Neuronal stem cell (in vitro differentiated cells): ENCODE measurements at regions not wholly inside any gene's neighbourhood (a gene's known extent, or its start where the extent isn't known, plus 50 kb on each side); places are given as distances from the start of the nearest gene placed in this dataset.

Source experiments
- DNase-seq: peaks from one replicate; pipeline ENCODE4 v3.0.0-alpha.2; 2013; ENCODE audit warnings: low spot score
- H2AFZ ChIP-seq: one replicate; pipeline ENCODE4 v1.6.1; 2013; ENCODE audit warnings: mild to moderate bottlenecking, low read length, inconsistent platforms
- H2AK5ac ChIP-seq: 2 replicates; pipeline ENCODE4 v1.6.1; 2013; ENCODE audit warnings: low read depth, mild to moderate bottlenecking, inconsistent platforms, low read length, moderate library complexity, mixed read lengths
- H2BK120ac ChIP-seq: 2 replicates; pipeline ENCODE4 v1.6.1; 2013; ENCODE audit warnings: low read depth, mild to moderate bottlenecking, inconsistent platforms, low read length, moderate library complexity, mixed read lengths
- H2BK12ac ChIP-seq: one replicate; pipeline ENCODE4 v1.6.1; 2013; ENCODE audit warnings: low read length, inconsistent platforms
- H2BK15ac ChIP-seq: 2 replicates; pipeline ENCODE4 v1.6.1; 2013; ENCODE audit warnings: mild to moderate bottlenecking, low read length, inconsistent platforms, mixed read lengths
- H2BK5ac ChIP-seq: one replicate; pipeline ENCODE4 v1.6.1; 2013; ENCODE audit warnings: inconsistent platforms, mild to moderate bottlenecking, low read length, moderate library complexity
- H3K14ac ChIP-seq: one replicate; pipeline ENCODE4 v1.6.1; 2013; ENCODE audit warnings: low read length, inconsistent platforms
- H3K18ac ChIP-seq: 2 replicates; pipeline ENCODE4 v1.6.1; 2013; ENCODE audit warnings: low read length, inconsistent platforms
- H3K23ac ChIP-seq: 2 replicates; pipeline ENCODE4 v1.6.1; 2013; ENCODE audit warnings: low read depth, mild to moderate bottlenecking, mixed read lengths, low read length, inconsistent platforms; ENCODE audit not compliant: poor library complexity
- H3K27ac ChIP-seq: replicated peaks from 3 replicates; pipeline ENCODE4 v1.5.1; 2013; ENCODE audit warnings: low read length, inconsistent platforms
- H3K27me3 ChIP-seq, 3 experiments: 2 replicates each; pipeline ENCODE4 v1.6.1; 2013; ENCODE audit warnings: low read length in 3 of 3, mild to moderate bottlenecking in 2 of 3, inconsistent platforms in 1 of 3, low read depth in 1 of 3, mixed read lengths in 1 of 3, moderate library complexity in 1 of 3; ENCODE audit not compliant: control insufficient read depth in 3 of 3, insufficient read depth in 3 of 3
- H3K36me3 ChIP-seq, 2 donors: replicated peaks in 1 of 2; 2 replicates each; pipeline ENCODE4 v1.6.1; 2013; ENCODE audit warnings: low read length in 2 of 2; ENCODE audit not compliant: control insufficient read depth in 2 of 2, insufficient read depth in 2 of 2
- H3K4ac ChIP-seq: 2 replicates; pipeline ENCODE4 v1.6.1; 2013; ENCODE audit warnings: inconsistent platforms, mild to moderate bottlenecking, low read length, moderate library complexity
- H3K4me1 ChIP-seq, 2 donors: 1 replicate in 1 of 2; 2 replicates in 1 of 2; pipeline ENCODE4 v1.6.1; 2013; ENCODE audit warnings: low read length in 2 of 2, low read depth in 1 of 2; ENCODE audit not compliant: control insufficient read depth in 2 of 2, insufficient read depth in 1 of 2
- H3K4me2 ChIP-seq: one replicate; pipeline ENCODE4 v1.6.1; 2013; ENCODE audit warnings: mild to moderate bottlenecking, low read length, inconsistent platforms; ENCODE audit not compliant: insufficient read depth, poor library complexity, severe bottlenecking
- H3K4me3 ChIP-seq, 2 donors: 2 replicates each; pipeline ENCODE4 v1.5.1; 2013; ENCODE audit warnings: low read length in 2 of 2, mild to moderate bottlenecking in 2 of 2, inconsistent platforms in 1 of 2, moderate library complexity in 1 of 2
- H3K79me1 ChIP-seq: one replicate; pipeline ENCODE4 v1.6.1; 2013; ENCODE audit warnings: low read depth, mild to moderate bottlenecking, inconsistent platforms, low read length, moderate library complexity
- H3K9ac ChIP-seq: one replicate; pipeline ENCODE4 v1.6.1; 2013; ENCODE audit warnings: mild to moderate bottlenecking, low read depth, low read length, inconsistent platforms; ENCODE audit not compliant: poor library complexity
- H3K9me3 ChIP-seq, 2 donors: replicated peaks in 1 of 2; 2 replicates each; pipeline versions ENCODE3 to v1.6.1; 2013; ENCODE audit warnings: low read length in 2 of 2, mild to moderate bottlenecking in 2 of 2, inconsistent platforms in 1 of 2, low read depth in 1 of 2, mixed read lengths in 1 of 2, moderate library complexity in 1 of 2; ENCODE audit not compliant: control insufficient read depth in 2 of 2, insufficient read depth in 1 of 2
- H4K8ac ChIP-seq: one replicate; pipeline ENCODE4 v1.6.1; 2013; ENCODE audit warnings: low read depth, mild to moderate bottlenecking, inconsistent platforms, low read length, moderate library complexity
- H4K91ac ChIP-seq: one replicate; pipeline ENCODE4 v1.6.1; 2013; ENCODE audit warnings: low read length, low read depth, mild to moderate bottlenecking, inconsistent platforms; ENCODE audit not compliant: poor library complexity
- WGBS, 2 donors: extraction: QIAGEN DNeasy Blood & Tissue Kit; methylation state at CpG; one replicate each; pipeline ENCODE4 v1.1.7; 2013; ENCODE audit warnings: missing lambda C conversion rate in 2 of 2, mixed read lengths in 1 of 2; ENCODE audit not compliant: insufficient read length in 2 of 2, insufficient replicate concordance in 1 of 2; ENCODE audit errors: extremely low coverage in 2 of 2; 5-methylcytosine and 5-hydroxymethylcytosine counted together

- H3K14ac ChIP-seq: no peak overlapping the region
- no peak overlapping the region for H3K9ac ChIP-seq
- H3K4ac ChIP-seq: no peak overlapping the region
- no peak overlapping the region for H2BK120ac ChIP-seq
- H3K4me3 ChIP-seq: no peak overlapping the region
- H2BK5ac ChIP-seq: no peak overlapping the region
- no peak overlapping the region for H3K18ac ChIP-seq
- H2BK15ac ChIP-seq: no peak overlapping the region
- no peak overlapping the region for H2BK12ac ChIP-seq
- H3K23ac ChIP-seq: no peak overlapping the region
- H3K27me3 ChIP-seq: no peaks in the 10 kb centered on the region
- no peak overlapping the region for H2AK5ac ChIP-seq
- no peak overlapping the region for H3K27ac ChIP-seq
- H4K8ac ChIP-seq: no peak overlapping the region
- peaks cover 0 to 3% of the 10 kb centered on the region in 2 donors for H3K4me1 ChIP-seq
- WGBS, 2 donors: no CpG with 5 or more reads among the region's 9 CpGs
- H3K4me2 ChIP-seq: no peak overlapping the region
- H3K9me3 ChIP-seq: no peaks in the 10 kb centered on the region
- no peak for DNase-seq
- H4K91ac ChIP-seq: no peak overlapping the region
- H3K79me1 ChIP-seq: no peaks in the 10 kb centered on the region
- no peaks in the 10 kb centered on the region for H3K36me3 ChIP-seq
- H2AFZ ChIP-seq: no peak overlapping the region
These were observed 247.6 kb downstream of the SETD4 start for GRCh38 chr21:35812679-35813078.

GRCh38 chr21:35811191-35811806 is 249.0 kb downstream of the SETD4 start:
- H2BK15ac ChIP-seq: no peak overlapping the region
- WGBS, 2 donors: no CpG with 5 or more reads among the region's 10 CpGs
- H3K36me3 ChIP-seq: no peaks in the 10 kb centered on the region
- H2AK5ac ChIP-seq: no peak overlapping the region
- H3K4me2 ChIP-seq: no peak overlapping the region
- H3K14ac ChIP-seq: no peak overlapping the region
- H3K9me3 ChIP-seq: no peaks in the 10 kb centered on the region
- no peak overlapping the region for H3K4ac ChIP-seq
- no peak overlapping the region for H3K23ac ChIP-seq
- DNase-seq: no peak
- H3K27me3 ChIP-seq: no peaks in the 10 kb centered on the region
- no peak overlapping the region for H2AFZ ChIP-seq
- no peak overlapping the region for H3K27ac ChIP-seq
- no peak overlapping the region for H3K9ac ChIP-seq
- no peak overlapping the region for H4K8ac ChIP-seq
- H4K91ac ChIP-seq: no peak overlapping the region
- no peak overlapping the region for H3K18ac ChIP-seq
- H3K79me1 ChIP-seq: no peaks in the 10 kb centered on the region
- no peak overlapping the region for H2BK5ac ChIP-seq
- no peak overlapping the region for H2BK120ac ChIP-seq
- peaks cover 0 to 3% of the 10 kb centered on the region in 2 donors for H3K4me1 ChIP-seq
- peak overlapping the region in 1 of 2 donors; percentile 29 for H3K4me3 ChIP-seq
- H2BK12ac ChIP-seq: no peak overlapping the region

GRCh38 chr21:35810431-35810970 is 249.8 kb downstream of the SETD4 start:
- Histone ChIP-seq H3K4ac (no peak overlapping the region), H3K4me1 (peaks cover 0 to 3% of the 10 kb centered on the region in 2 donors), H3K18ac (no peak overlapping the region), H2BK15ac (no peak overlapping the region), H2BK120ac (no peak overlapping the region), H3K27me3 (no peaks in the 10 kb centered on the region), H4K91ac (no peak overlapping the region), H3K14ac (no peak overlapping the region), H2BK5ac (no peak overlapping the region), H3K27ac (no peak overlapping the region), H4K8ac (no peak overlapping the region), H3K4me3 (no peak overlapping the region), H3K9me3 (no peaks in the 10 kb centered on the region), H3K36me3 (no peaks in the 10 kb centered on the region), H2AFZ (no peak overlapping the region), H3K4me2 (no peak overlapping the region), H3K23ac (no peak overlapping the region), H2AK5ac (no peak overlapping the region), H3K79me1 (no peaks in the 10 kb centered on the region), H3K9ac (no peak overlapping the region), H2BK12ac (no peak overlapping the region)
- no peak for DNase-seq
- WGBS, 2 donors: no CpG with 5 or more reads among the region's 7 CpGs

GRCh38 chr21:35801391-35801790 is 258.9 kb downstream of the SETD4 start:
- H3K4me3 ChIP-seq: no peak overlapping the region
- no peak overlapping the region for H3K18ac ChIP-seq
- no peaks in the 10 kb centered on the region for H3K9me3 ChIP-seq
- no peak overlapping the region for H3K9ac ChIP-seq
- H2BK15ac ChIP-seq: no peak overlapping the region
- H3K4me2 ChIP-seq: no peak overlapping the region
- H3K4me1 ChIP-seq: peaks cover 0 to 4% of the 10 kb centered on the region in 2 donors
- H2BK5ac ChIP-seq: no peak overlapping the region
- H3K4ac ChIP-seq: no peak overlapping the region
- DNase-seq: no peak
- no peak overlapping the region for H2BK12ac ChIP-seq
- no peak overlapping the region for H3K27ac ChIP-seq
- no peaks in the 10 kb centered on the region for H3K79me1 ChIP-seq
- H3K14ac ChIP-seq: no peak overlapping the region
- no peak overlapping the region for H4K8ac ChIP-seq
- H2AK5ac ChIP-seq: peak overlapping the region; percentile 70
- no CpG with 5 or more reads among the region's 4 CpGs for WGBS, 2 donors
- no peaks in the 10 kb centered on the region for H3K27me3 ChIP-seq
- H3K23ac ChIP-seq: no peak overlapping the region
- no peak overlapping the region for H2AFZ ChIP-seq
- no peak overlapping the region for H4K91ac ChIP-seq
- no peak overlapping the region for H2BK120ac ChIP-seq
- H3K36me3 ChIP-seq: no peaks in the 10 kb centered on the region
